SU-DHL-6 (cell line): ENCODE measurements at regions not wholly inside any gene's neighbourhood (a gene's known extent, or its start where the extent isn't known, plus 50 kb on each side); places are given as distances from the start of the nearest gene placed in this dataset.

ENCODE experiments used
- H2AFZ ChIP-seq: fragments of 200-600 bp; sonication (generic); 2 replicates; pipeline ENCODE4 v1.6.1; 2014; ENCODE audit warnings: low read depth, mild to moderate bottlenecking, moderate library complexity, mixed read lengths, antibody characterized with exemption, low read length; ENCODE audit not compliant: severe bottlenecking
- H3F3A ChIP-seq: fragments of 200-600 bp; shearing (Covaris generic); 2 replicates; pipeline ENCODE4 v1.6.0; 2016; ENCODE audit warnings: antibody characterized with exemption, mild to moderate bottlenecking; ENCODE audit not compliant: insufficient read depth
- H3K27ac ChIP-seq: fragments of 200-600 bp; sonication (generic); 2 replicates; pipeline ENCODE4 v1.5.1; 2016; ENCODE audit warnings: low read depth, mild to moderate bottlenecking, low read length, moderate library complexity, mixed read lengths
- H3K27me3 ChIP-seq: fragments of 200-600 bp; sonication (generic), shearing (Covaris generic); 2 replicates; pipeline ENCODE4 v1.6.0; 2014; ENCODE audit warnings: mild to moderate bottlenecking, low read length
- H3K36me3 ChIP-seq: fragments of 200-600 bp; sonication (generic); 2 replicates; pipeline ENCODE4 v1.6.1; 2014; ENCODE audit warnings: mild to moderate bottlenecking, low read length, mixed read lengths
- H3K4me2 ChIP-seq: fragments of 300-600, 200-600 bp; shearing (Covaris generic), sonication (generic); 2 replicates; pipeline ENCODE4 v1.6.0; 2014; ENCODE audit warnings: low read length, low read depth, mild to moderate bottlenecking; ENCODE audit not compliant: poor library complexity, severe bottlenecking
- H3K4me3 ChIP-seq: fragments of 200-600 bp; sonication (generic); 2 replicates; pipeline ENCODE4 v1.5.1; 2014; ENCODE audit warnings: antibody characterized with exemption, low read length, mild to moderate bottlenecking, mixed read lengths; ENCODE audit not compliant: insufficient read depth, poor library complexity, severe bottlenecking
- H3K79me2 ChIP-seq: fragments of 200-600 bp; sonication (generic); 2 replicates; pipeline ENCODE4 v1.6.1; 2014; ENCODE audit warnings: mild to moderate bottlenecking, low read length, moderate library complexity; ENCODE audit not compliant: insufficient read depth
- H3K9ac ChIP-seq: fragments of 200-600 bp; sonication (generic); 2 replicates; pipeline ENCODE4 v1.7.0; 2014; ENCODE audit warnings: mild to moderate bottlenecking, low read length
- H3K9me2 ChIP-seq: fragments of 200-600 bp; sonication (generic); replicated peaks from 2 replicates; pipeline ENCODE4 v1.6.1; 2014; ENCODE audit warnings: low read length; ENCODE audit not compliant: insufficient read depth
- H3K9me3 ChIP-seq: fragments of 200-600 bp; sonication (generic); 2 replicates; pipeline ENCODE4 v1.6.1; 2014; ENCODE audit warnings: low read length, mixed read lengths; ENCODE audit not compliant: insufficient read depth
- H4K20me1 ChIP-seq: fragments of 200-600 bp; sonication (generic); 2 replicates; pipeline ENCODE4 v1.6.1; 2014; ENCODE audit warnings: low read depth, mild to moderate bottlenecking, antibody characterized with exemption, low read length, moderate library complexity, mixed read lengths
- CTCF ChIP-seq: fragments of 200-600 bp; sonication (generic); IDR thresholded peaks from one replicate; pipeline ENCODE4 v1.5.1; 2017; ENCODE audit warnings: antibody characterized with exemption, mild to moderate bottlenecking, low read length, moderate library complexity; ENCODE audit not compliant: insufficient read depth, poor library complexity, severe bottlenecking
- EZH2phosphoT487 ChIP-seq: fragments of 200-600 bp; sonication (generic), shearing (Covaris generic); conservative IDR thresholded peaks from 2 replicates; pipeline ENCODE4 v1.6.1; 2018; ENCODE audit warnings: mild to moderate bottlenecking, antibody characterized with exemption, low read length, moderate library complexity, mixed read lengths

DNA sequence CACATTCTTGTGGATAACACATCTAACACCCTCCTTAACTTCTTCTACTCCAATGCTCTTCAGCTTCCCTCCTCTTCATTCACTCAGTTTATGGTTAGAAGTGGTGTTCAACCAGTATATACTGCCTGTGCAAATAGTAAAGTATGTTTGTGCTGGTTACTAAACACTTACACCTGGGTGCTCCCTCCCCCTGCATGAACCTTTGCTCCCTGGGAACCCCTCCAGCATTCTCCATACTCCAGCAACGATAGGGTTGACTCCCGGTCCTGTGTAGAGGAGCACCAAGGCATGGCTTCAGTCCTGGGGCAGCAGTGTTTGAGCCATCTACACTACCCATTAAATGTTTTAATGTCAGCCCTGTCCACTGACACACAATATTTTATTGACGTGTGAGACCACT lies 407.5 kb upstream of the DPH6 start:
- H3K36me3 ChIP-seq: no peaks in the 10 kb centered on the region
- H3K27me3 ChIP-seq: no peaks in the 10 kb centered on the region

DNA sequence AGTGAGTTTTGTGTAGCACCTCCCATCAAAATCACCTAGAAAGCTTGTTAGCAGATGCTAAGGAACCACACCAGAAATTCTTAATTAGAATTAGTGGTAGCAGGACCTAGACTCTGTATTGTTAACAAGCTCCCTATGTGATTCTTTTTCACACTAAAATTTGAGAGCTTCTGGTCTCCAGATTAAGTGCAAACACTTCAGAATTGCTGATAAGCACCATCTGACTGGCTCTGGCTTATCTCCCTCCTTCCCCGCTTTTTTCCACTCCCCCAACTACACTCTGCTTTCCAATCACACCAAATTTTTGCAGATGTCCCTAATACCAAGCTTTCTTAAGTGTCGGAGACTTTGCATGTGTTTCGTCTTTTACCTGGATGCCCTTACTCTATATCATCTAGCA lies 410.1 kb upstream of the DPH6 start:
- Histone ChIP-seq H3K79me2 (no peaks in the 10 kb centered on the region), H3K9ac (no peak overlapping the region), H3K36me3 (no peaks in the 10 kb centered on the region), H4K20me1 (no peaks in the 10 kb centered on the region), H3K27me3 (no peaks in the 10 kb centered on the region), H3K4me3 (no peak overlapping the region), H3K9me2 (no peaks in the 10 kb centered on the region), H3K27ac (no peak overlapping the region), H2AFZ (no peak overlapping the region), H3F3A (no peaks in the 10 kb centered on the region), H3K4me2 (no peak overlapping the region), H3K9me3 (no peaks in the 10 kb centered on the region)
- no peak for TF ChIP-seq CTCF
- TF ChIP-seq EZH2phosphoT487: no peak

More for the DNA sequence above, 407.5 kb upstream of the DPH6 start:
- TF ChIP-seq EZH2phosphoT487 (no peak), CTCF (no peak)
- Histone ChIP-seq H2AFZ (no peak overlapping the region), H4K20me1 (no peaks in the 10 kb centered on the region), H3K4me2 (no peak overlapping the region), H3F3A (no peaks in the 10 kb centered on the region), H3K4me3 (no peak overlapping the region), H3K79me2 (no peaks in the 10 kb centered on the region), H3K9me3 (no peaks in the 10 kb centered on the region), H3K27ac (no peak overlapping the region), H3K9me2 (no peaks in the 10 kb centered on the region), H3K9ac (no peak overlapping the region)

GRCh38 chr15:35958021-35958420 lies 412.1 kb upstream of the DPH6 start:
- Histone ChIP-seq H3K9me3 (no peaks in the 10 kb centered on the region), H3K4me3 (no peak overlapping the region), H3K4me2 (no peak overlapping the region), H3F3A (no peaks in the 10 kb centered on the region), H3K36me3 (no peaks in the 10 kb centered on the region), H2AFZ (no peak overlapping the region), H3K27me3 (no peaks in the 10 kb centered on the region), H3K9ac (no peak overlapping the region), H3K9me2 (no peaks in the 10 kb centered on the region), H4K20me1 (no peaks in the 10 kb centered on the region), H3K79me2 (no peaks in the 10 kb centered on the region), H3K27ac (no peak overlapping the region)
- no peak for TF ChIP-seq EZH2phosphoT487
- TF ChIP-seq CTCF: no peak
